HPDE6-E6E7 (cell line): ENCODE measurements at regions not wholly inside any gene's neighbourhood (a gene's known extent, or its start where the extent isn't known, plus 50 kb on each side); places are given as distances from the start of the nearest gene placed in this dataset.
"Not testable (repeated sequence)": the region's sequence is repeated elsewhere in the genome, so short reads cannot be mapped to it uniquely, and the experiment has no call there.

Experiments used
- DNase-seq: peaks from one replicate; pipeline ENCODE4 v3.0.0; 2011; ENCODE audit warnings: missing footprints; ENCODE audit errors: extremely low spot score

DNA sequence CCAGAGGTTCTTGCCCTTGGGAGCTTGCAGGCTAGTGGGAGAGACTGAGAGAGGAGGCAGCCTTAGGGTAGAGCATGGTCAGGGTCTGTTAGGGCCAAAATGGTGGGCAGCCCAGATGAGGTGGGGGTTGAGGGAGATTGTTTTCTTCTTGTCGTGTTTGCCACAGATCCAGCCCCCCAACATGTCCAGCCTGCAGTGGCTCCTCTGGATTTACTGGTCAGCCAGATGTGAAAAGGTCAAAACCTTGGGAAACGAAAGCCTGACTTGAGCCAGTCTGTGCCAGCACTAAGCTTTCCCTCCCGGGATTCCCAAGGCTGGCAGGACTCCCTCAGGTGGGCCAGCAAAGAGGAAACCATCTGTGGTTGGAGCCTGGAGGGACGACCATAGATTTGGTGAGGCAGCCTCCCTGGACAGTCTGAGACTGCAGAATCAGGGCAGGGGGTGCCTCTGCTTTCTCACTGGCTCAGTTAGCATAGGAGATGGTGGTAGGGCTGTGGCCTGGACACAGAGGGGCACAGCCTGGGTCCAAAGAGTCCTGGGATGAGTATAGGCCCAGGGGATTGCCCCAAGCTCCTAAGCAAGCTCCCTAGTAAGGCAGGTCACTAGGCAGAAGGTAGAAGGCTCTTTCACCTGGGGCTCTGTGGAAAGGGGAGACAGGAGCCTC lies 51.2 kb upstream of the PRR23C start:
- no peak for DNase-seq

DNA sequence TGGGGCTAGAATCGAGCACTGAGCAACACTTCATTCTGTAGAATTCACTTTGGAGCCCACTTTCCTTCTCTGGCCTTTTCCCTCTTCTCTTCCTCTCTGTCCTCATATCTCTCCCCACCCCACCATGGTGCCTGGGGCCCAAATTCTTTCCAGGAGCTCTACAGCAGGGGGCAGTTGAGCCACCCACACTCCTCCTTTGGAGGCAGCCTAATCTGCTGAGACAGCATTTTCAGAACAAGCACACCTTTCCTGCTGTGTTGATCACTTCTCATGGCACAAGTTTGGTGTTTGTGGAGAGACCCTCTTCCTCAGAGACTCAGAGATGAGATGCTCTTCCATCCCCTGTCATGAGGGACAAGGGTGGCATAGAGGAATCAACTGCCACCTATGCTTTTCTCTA lies 52.0 kb upstream of the PRR23C start:
- DNase-seq: no peak

DNA sequence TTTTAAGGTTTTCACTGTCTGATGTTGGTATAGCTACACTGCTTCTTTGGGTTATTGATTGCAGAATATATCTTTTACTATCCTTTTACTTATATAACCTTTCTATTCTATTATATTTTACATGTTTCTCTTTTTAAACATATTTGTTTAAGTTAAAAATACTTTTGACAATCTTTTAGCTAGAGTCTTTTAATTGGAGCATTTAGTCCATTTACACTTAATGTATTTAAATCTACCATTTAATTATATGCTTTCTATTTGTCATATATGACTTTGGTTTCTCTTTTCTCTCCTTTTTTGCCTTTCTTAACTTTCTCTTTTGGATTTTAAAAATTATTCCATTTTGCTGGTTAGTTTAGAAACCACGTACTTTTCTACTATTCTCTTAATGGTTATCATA lies 53.7 kb upstream of the PRR23C start:
- no peak for DNase-seq

DNA sequence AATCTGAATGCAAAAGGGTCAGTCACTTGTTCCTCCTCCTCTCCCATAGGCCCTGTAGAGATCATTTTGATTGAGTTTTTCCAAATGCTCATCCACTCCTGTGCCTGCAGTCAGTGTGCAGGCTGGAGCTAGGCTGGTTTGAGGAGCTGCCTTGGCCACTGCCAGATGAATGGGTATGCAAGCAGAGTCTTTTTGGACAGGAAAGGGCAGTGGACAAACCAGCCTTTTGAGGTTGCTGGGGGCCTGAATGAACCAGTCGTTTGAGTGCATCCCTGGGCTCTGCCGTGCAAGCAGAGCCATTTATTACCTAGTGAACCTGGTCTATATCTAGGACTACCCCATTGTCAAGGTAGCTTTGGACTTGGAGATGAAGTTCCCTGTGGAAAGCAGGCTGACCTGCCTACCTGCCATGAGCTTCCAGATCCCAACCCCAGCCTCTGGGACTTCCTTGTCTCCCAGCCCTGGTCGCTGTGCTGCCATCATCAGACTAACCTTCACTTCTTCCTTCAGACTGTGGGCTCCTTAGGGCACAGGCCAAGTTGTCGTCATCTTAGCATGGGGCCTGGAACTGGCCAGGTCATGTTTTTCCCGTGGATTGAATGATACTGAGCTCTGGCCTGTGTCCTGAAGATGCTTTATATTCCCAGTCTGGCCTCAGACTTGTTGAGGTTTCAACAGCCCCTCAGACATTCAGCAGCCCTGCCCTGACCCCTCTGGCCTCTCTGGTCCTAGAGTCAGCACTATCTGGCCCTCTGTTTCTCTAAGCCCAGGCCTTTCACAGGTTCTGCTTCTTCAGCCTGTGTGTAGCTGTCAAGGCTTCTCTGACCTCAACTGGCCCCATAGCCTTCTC lies 55.5 kb upstream of the PRR23C start:
- no peak for DNase-seq

DNA sequence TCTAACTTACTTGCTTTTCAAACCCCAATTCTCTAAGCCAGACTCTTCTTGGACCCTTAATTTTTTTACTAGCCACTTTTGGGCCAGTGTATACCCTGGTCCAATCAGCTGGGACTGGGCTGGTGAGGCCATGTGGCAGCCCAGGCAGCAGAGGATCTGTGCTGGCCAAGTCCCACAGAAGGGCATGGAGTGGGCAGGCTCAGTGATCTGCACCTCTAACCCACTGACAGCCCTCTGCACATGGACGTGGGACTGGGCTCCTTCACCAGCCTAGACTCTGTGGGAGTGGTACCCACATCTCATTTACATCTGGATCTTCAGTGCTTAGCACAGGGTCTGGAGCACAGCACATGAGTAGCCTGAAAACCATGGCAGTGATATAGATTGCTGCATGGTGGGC lies 56.1 kb upstream of the PRR23C start:
- DNase-seq: no peak

DNA sequence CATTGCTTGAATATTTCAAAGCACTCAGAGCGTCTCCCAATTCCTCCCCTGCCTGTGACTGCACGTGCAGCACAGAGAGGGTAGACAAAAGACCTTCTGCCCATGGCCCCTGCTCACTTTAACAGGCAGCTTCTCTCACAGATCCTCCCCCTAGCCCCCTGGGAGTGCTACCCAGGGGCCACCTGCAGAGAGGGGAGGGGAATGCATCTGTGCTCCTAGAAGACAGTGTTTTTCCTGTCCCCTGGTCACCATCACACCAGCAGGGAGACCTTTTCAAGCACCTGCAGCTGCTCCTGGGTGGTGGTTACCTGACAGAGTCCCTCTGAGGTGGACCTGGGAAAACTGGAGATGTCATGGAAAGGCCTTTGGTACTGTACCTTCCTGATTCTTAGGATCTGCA lies 56.7 kb upstream of the PRR23C start:
- no peak for DNase-seq

- DNase-seq: no peak
These were observed 58.8 kb upstream of the PRR23C start for GRCh38 chr3:139103484-139103883.

GRCh38 chr3:139104062-139104461 lies 59.4 kb upstream of the PRR23C start:
- DNase-seq: no peak

GRCh38 chr3:139105154-139105702 lies 60.5 kb upstream of the PRR23C start:
- DNase-seq: no peak

DNA sequence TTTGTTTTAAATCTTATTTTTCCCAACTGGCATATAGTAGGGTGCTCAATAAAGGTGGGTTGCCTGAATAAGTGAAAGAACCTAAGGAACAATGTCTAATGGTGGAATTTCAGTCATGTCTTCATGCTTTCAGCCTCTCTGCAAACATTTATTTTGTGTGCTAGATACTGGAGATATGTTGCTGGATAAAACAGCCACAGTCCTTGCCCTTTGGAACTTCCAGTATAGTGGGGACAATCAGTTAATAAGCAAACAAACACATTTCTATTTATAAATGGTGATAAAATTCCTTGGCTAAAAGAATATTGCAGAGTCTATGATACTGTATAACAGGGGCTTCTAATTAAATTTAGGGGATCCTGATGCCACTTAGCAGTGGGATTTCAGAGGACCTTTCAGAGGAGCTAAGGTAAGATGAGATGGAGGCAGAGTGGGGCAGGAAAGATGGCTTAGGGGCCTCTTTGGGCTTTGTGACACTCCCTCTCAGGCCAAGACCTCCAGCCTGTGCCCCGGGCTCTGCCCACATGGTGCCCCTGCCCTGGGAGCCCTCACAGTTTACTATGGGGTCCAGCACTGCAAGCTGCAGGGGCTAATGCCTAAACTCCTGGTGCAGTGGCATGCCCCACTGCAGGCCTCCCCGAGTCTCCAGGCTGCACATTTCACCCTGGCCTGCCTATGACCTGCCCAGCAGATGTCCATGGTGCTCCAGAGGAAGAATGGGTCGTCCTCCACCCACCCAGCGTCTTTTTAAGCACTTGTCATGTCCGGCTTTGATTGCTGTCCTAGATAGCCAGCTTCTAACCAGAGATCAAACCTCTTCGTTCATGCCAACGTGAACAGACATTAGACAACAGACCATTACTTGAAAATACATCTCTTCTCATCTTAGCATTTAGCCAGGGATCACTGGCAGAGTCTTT lies 61.6 kb upstream of the PRR23C start:
- no peak for DNase-seq

DNA sequence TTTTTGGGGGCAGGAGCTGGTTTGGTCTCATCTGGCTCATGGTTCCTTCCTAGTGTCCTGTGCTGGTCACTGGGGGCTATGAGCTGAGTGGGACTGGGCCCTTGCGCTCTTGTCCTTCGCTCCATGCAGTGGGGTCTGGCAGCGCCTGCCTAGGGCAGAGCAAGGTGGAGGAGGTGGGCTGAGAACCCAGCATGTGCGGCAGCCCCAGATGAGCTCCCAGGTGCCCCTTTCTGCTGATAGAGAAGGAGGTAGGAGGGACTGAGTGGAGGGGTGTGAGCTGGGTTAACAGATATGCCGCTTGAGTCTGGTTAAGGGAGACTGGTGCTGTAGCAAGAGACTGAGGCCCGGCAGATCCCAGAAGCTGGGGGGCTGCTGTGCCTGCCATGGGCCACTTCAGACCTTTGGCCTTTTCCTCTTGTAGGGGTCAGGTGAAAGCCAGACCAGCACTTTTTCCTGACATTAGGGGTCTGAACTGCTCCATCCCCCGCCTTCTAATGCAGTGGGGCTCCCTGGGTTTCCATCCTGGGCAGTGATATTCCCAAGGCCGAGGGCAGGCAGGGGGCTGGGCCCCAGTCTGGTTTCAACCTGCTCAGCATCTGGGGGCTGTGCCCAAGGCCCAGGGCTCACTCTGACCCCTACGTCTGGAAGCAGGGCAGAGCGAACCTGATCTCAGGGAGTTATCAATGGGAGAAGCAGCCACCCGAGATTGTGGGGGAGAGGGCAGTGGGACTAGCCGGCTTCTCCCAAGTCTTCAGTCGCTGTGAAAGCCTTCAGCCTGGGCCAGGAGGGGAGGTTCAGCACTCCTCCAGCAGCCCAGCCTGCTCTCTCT lies 62.9 kb upstream of the PRR23C start:
- no peak for DNase-seq

DNA sequence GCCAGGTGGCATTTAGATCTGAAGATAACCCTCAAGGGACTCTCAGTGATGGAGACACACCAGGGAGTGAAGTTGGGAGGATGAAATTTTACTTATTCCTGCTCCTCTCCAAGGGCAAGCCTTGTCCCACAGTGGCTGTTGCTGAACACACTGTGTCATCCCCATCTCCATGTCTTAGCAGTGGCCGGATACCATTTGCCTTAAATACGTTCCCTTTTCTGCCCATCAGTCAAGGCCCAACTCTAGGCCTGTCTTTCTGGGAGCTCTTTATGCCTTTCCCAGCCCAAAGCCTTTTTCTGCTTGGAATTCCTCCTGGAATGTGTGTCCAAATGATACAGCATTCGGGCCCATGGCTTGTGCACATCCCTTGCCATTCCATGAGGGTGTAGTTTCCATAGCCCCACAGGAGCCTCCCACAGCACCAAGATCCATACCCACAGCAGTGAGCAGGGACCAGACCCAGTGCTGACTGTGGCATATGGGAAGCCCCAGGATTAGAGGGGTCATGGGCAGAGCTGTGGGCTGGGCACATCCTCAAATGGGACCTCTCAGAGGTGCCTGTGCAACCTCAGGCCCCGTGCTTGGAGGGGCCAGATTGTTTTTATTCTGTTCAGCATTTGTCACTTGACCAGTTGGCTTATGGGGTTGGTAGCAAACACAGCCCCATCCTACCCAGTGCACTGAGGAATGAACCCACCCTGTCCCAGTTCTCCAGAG lies 63.7 kb upstream of the PRR23C start:
- no peak for DNase-seq

- no peak for DNase-seq
These were observed 64.6 kb upstream of the PRR23C start for GRCh38 chr3:139109271-139109670.

DNA sequence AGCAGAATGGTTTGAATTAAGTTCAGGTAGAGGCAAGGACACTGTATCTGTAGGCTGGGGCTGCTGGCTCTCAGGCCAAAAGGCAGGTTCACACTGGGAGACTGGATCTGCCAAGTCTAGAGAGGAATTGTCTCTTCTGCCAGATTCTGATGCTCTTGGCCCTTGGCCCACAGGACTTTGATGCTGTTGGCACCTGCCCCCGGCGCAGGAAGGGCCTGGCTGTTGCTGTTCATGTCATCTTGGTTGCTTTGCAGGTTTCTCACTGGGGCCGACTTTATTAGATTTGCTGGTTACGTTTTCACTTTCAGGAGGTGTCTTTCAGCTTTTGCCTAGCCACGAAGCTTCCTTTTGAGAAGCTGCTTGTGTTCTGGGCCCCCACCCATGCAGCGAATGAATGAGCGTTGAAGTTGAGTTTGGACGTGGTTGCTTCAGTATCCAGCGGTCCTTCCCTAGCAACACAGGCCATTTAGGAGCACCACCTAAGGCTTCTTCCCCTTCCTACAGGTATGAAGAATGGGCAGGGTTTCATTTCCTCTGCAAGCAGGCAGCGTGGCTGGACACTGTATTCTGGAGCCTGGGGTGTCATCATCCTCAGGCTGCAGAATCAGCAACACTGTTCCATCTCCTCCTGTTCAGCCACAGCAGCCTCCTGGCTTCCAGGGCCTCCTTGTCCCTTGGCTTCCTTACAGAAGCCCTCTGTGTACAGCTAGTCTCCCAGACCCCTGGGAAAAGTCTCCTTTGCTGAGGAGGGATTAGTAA lies 65.6 kb upstream of the PRR23C start:
- no peak for DNase-seq

GRCh38 chr3:139110929-139111328 lies 66.2 kb upstream of the PRR23C start:
- DNase-seq: not testable (repeated sequence)

DNA sequence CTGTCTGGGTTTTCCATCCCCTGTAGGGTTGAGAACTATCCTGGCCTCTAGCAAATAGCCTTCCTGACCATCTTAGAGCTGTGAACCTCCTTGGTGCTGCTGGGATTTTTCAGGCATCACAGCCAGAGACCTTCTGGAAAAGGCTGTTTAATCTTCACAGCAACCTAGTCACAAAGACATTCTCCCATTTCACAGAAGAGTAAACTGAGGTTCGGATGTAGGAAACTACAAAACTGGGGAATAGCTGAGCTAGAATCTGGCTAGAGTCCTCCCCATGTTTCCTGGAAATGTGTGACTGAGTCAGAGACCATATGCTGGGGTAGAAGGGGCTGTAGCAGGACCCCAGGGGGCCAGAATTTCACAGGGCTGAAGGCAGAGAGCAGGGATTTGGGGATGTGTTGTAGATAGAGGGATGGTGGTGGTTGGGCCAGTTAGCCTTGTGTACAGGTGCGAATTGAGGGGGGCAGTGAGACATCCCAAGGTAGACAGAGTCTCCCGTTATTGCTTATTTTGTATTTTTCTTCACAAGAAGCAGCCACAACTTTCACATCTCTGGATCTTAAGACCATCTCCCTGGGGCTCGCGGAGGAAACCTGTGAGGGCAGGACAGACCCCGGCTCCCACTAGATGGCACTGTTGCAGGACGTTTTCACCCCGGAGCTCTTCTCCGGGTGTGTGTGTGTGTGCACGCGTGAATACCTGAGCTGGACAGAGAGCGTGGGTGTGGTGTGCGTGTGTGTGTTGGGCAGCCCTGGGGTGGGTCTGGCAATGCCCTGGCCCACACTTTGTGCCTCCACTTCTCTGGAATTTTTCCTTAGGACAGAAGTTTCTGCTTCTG lies 66.9 kb upstream of the PRR23C start:
- DNase-seq: peak; percentile 63

- DNase-seq: no peak
These were observed 67.5 kb upstream of the PRR23C start for GRCh38 chr3:139112230-139112558.

DNA sequence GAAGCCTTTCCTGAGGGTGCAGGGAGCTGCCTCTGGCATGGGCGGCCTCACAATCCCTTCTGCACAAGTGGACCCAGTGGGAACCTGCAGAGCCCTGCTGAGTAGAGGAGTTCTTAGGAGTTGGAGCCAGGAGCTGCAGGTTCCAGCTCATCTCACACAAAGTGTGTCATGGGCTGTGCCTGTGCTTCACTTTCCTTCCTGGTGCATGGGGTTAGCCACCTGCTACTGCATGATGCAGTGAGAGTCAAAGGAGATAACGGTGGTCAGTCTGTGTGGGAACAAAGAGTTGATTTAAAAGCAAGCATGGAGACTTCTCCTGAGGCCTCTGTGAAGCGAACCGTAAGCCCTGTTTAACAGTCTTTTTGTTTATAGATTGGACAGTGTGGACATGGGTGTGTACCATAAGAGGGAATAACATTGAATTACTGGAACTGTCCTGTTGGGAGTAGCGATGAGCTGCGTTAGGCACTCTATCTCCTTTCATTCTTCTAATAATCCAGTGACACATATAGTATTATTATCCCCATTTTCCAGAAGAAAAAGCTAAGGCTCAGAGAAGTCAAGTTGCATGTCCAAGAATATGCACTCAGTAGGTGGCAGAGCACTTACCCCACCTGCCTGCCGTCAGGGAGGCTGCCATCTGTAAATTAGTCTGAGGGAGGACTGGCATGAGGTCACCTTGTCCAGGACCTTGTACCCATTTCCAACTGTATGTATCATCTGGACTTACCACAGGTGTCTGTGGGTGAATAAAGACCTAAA lies 68.7 kb upstream of the PRR23C start:
- DNase-seq: no peak
